IMR-90 (cell line): ENCODE measurements at regions not wholly inside any gene's neighbourhood (a gene's known extent, or its start where the extent isn't known, plus 50 kb on each side); places are given as distances from the start of the nearest gene placed in this dataset.

Source experiments
- ATAC-seq: fragments of 200-7000 bp; cut with Tn5 transposase; 2 replicates; pipeline ENCODE4 v1.9.1; 2020; ENCODE audit warnings: low read depth, mild to moderate bottlenecking, moderate library complexity
- BruUV-seq: library from RNA; stranded (reverse); fragments of 400-500 nt; replicated peaks from 2 replicates; lab custom pipeline; 2021; lab: Mats Ljungman, UMichigan
- CTCF ChIA-PET: fragments of 300-600 bp; formaldehyde crosslinking; extraction: SDS; loops from one replicate; lab custom pipeline; 2021; ENCODE audit warnings: antibody characterized with exemption; lab: Yijun Ruan, JAX
- POLR2A ChIA-PET: fragments of 300-600 bp; sonication (Branson Sonifier 250); formaldehyde crosslinking; loops from one replicate; lab custom pipeline; 2022; ENCODE audit warnings: antibody characterized with exemption; ENCODE audit not compliant: unreplicated experiment; lab: Charles Lee
- DNase-seq: peaks from one replicate; pipeline ENCODE4 v3.0.0; 2013
- H2AFZ ChIP-seq: replicated peaks from 2 replicates; pipeline ENCODE3; 2013; ENCODE audit warnings: low read length, mild to moderate bottlenecking; ENCODE audit not compliant: poor library complexity
- H2AK5ac ChIP-seq: 2 replicates; pipeline ENCODE4 v1.6.1; 2013; ENCODE audit warnings: low read depth, low read length, inconsistent platforms
- H2AK9ac ChIP-seq: replicated peaks from 2 replicates; pipeline ENCODE3; 2013; ENCODE audit warnings: mild to moderate bottlenecking, low read depth, low read length, moderate library complexity; ENCODE audit not compliant: poor library complexity
- H2BK120ac ChIP-seq: 2 replicates; pipeline ENCODE4 v1.6.1; 2013; ENCODE audit warnings: low read depth, low read length, inconsistent platforms
- H2BK15ac ChIP-seq: 3 replicates; pipeline ENCODE4 v1.6.1; 2013; ENCODE audit warnings: low read depth, low read length, inconsistent platforms
- H2BK20ac ChIP-seq: 2 replicates; pipeline ENCODE4 v1.6.1; 2013; ENCODE audit warnings: low read depth, mild to moderate bottlenecking, inconsistent platforms, low read length, moderate library complexity
- H2BK5ac ChIP-seq: 2 replicates; pipeline ENCODE4 v1.6.1; 2013; ENCODE audit warnings: mild to moderate bottlenecking, low read depth, low read length, inconsistent platforms; ENCODE audit not compliant: poor library complexity, severe bottlenecking
- H3K14ac ChIP-seq: replicated peaks from 2 replicates; pipeline ENCODE4 v1.6.1; 2013; ENCODE audit warnings: low read depth, low read length, inconsistent platforms
- H3K18ac ChIP-seq: 2 replicates; pipeline ENCODE4 v1.6.1; 2013; ENCODE audit warnings: low read depth, low read length, control low read depth
- H3K23ac ChIP-seq: 2 replicates; pipeline ENCODE4 v1.6.1; 2013; ENCODE audit warnings: low read depth, low read length, inconsistent platforms
- H3K27ac ChIP-seq: 2 replicates; pipeline ENCODE4 v1.5.1; 2013; ENCODE audit warnings: mild to moderate bottlenecking, control low read depth, low read length; ENCODE audit not compliant: insufficient read depth
- H3K27me3 ChIP-seq: 2 replicates; pipeline ENCODE4 v1.6.1; 2013; ENCODE audit warnings: low read length; ENCODE audit not compliant: control insufficient read depth, insufficient read depth
- H3K36me3 ChIP-seq: 2 replicates; pipeline ENCODE4 v1.6.1; 2013; ENCODE audit warnings: low read length, mixed read lengths; ENCODE audit not compliant: control insufficient read depth, insufficient read depth
- H3K4ac ChIP-seq: 2 replicates; pipeline ENCODE4 v1.6.1; 2013; ENCODE audit warnings: low read depth, low read length, inconsistent platforms
- H3K4me1 ChIP-seq: 2 replicates; pipeline ENCODE4 v1.6.1; 2013; ENCODE audit warnings: low read length, mixed read lengths; ENCODE audit not compliant: control insufficient read depth, insufficient read depth
- H3K4me2 ChIP-seq: 2 replicates; pipeline ENCODE4 v1.6.1; 2013; ENCODE audit warnings: low read depth, mild to moderate bottlenecking, control low read depth, low read length, moderate library complexity
- H3K4me3 ChIP-seq: 2 replicates; pipeline ENCODE4 v1.5.1; 2013; ENCODE audit warnings: low read depth, mild to moderate bottlenecking, control low read depth, low read length, moderate library complexity; ENCODE audit not compliant: insufficient read depth
- H3K56ac ChIP-seq: 2 replicates; pipeline ENCODE4 v1.6.1; 2013; ENCODE audit warnings: low read length, inconsistent platforms; ENCODE audit not compliant: insufficient read depth; ENCODE audit errors: extremely low read depth
- H3K79me1 ChIP-seq, 2 experiments: 2 replicates each; pipeline ENCODE4 v1.6.1; 2013; ENCODE audit warnings: low read length in 2 of 2, inconsistent platforms in 1 of 2, low read depth in 1 of 2
- H3K9ac ChIP-seq: 2 replicates; pipeline ENCODE4 v1.6.1; 2013; ENCODE audit warnings: low read depth, low read length, control low read depth
- H3K9me1 ChIP-seq: 2 replicates; pipeline ENCODE4 v1.6.1; 2013; ENCODE audit warnings: low read length, inconsistent platforms; ENCODE audit not compliant: insufficient read depth
- H3K9me3 ChIP-seq: 2 replicates; pipeline ENCODE4 v1.6.1; 2013; ENCODE audit warnings: low read length; ENCODE audit not compliant: control insufficient read depth, insufficient read depth
- H4K20me1 ChIP-seq: 2 replicates; pipeline ENCODE4 v1.6.1; 2013; ENCODE audit warnings: low read length, inconsistent platforms; ENCODE audit not compliant: insufficient read depth
- H4K5ac ChIP-seq: 2 replicates; pipeline ENCODE4 v1.6.1; 2013; ENCODE audit warnings: mild to moderate bottlenecking, low read depth, low read length, control low read depth
- H4K8ac ChIP-seq, 2 experiments: 2 replicates each; pipeline ENCODE4 v1.6.1; 2013; ENCODE audit warnings: low read depth in 2 of 2, low read length in 2 of 2, control low read depth in 1 of 2, inconsistent platforms in 1 of 2
- H4K91ac ChIP-seq: 2 replicates; pipeline ENCODE4 v1.6.1; 2013; ENCODE audit warnings: low read depth, low read length, inconsistent platforms; ENCODE audit not compliant: insufficient read depth
- MAZ ChIP-seq: IDR thresholded peaks from 2 replicates; pipeline ENCODE4 v1.6.1; 2012; ENCODE audit warnings: low read depth, mild to moderate bottlenecking, low read length, improper control_type of control experiment, moderate library complexity, borderline replicate concordance
- WGBS, 2 experiments: methylation state at CpG; one replicate each; pipeline versions ENCODE4 v1.1.5 to v1.1.7; 2013; ENCODE audit warnings: missing lambda C conversion rate in 2 of 2; ENCODE audit not compliant: insufficient read length in 1 of 2; ENCODE audit errors: extremely low coverage in 2 of 2; 5-methylcytosine and 5-hydroxymethylcytosine counted together
- dilution Hi-C: fragments of 300-500 bp; cut with HindIII; formaldehyde crosslinking; loops from one replicate; pipeline ENCODE4 v1.14.3; 2018; ENCODE audit warnings: low sequenced_read_pairs; ENCODE audit not compliant: unreplicated experiment
- in situ Hi-C: fragments of 300-500 bp; cut with MboI; formaldehyde crosslinking; loops from 3 replicates; pipeline ENCODE4 v1.14.3; 2019; ENCODE audit warnings: low sequenced_read_pairs, inconsistent platforms, mixed read lengths
- intact Hi-C: fragments of 100-400 bp; cut with micrococcal nuclease; formaldehyde crosslinking; loops from 2 replicates; pipeline ENCODE4 v1.10.0; 2022

DNA sequence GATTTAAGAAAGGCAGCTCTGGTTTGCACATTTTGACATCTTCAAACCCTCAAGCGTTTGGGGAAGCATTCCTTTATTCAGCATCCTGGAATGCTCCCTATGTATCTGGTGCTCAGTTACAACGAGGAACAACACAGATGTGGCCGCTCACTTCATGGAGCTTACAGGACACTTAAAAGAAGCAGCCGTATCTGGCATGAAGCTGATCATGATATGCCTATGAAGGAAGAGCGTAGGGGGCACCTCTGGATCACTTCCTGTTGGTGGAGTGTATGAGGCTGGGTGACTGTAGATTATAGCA is 72.3 kb upstream of the TP53I11 start:
- in situ Hi-C loops: no loop called here
- intact Hi-C loops: no loop called here
- Histone ChIP-seq H3K4me1 (peaks cover 13% of the 10 kb centered on the region; the same call in 1 of the 2 replicates), H3K36me3 (no peaks in the 10 kb centered on the region), H4K8ac (no peak overlapping the region), H3K23ac (no peak overlapping the region; the same call in 1 of the 2 replicates), H3K27me3 (peaks cover 13% of the 10 kb centered on the region), H4K91ac (no peak overlapping the region), H3K27ac (peak overlapping the region; percentile 36; the same call in 1 of the 2 replicates), H3K14ac (no peak overlapping the region), H3K4me2 (no peak overlapping the region), H2AFZ (no peak overlapping the region), H3K56ac (no peak overlapping the region), H2BK15ac (no peak overlapping the region), H3K9me1 (peaks cover 11% of the 10 kb centered on the region), H3K9me3 (no peaks in the 10 kb centered on the region), H3K79me1 (no peaks in the 10 kb centered on the region), H3K18ac (no peak overlapping the region; the same call in 1 of the 2 replicates), H2AK5ac (no peak overlapping the region), H3K9ac (no peak overlapping the region), H3K4me3 (no peak overlapping the region), H2BK20ac (peak overlapping the region; percentile 58; the same call in 1 of the 2 replicates), H4K20me1 (no peaks in the 10 kb centered on the region), H2BK5ac (no peak overlapping the region), H2BK120ac (no peak overlapping the region), H2AK9ac (no peak overlapping the region), H3K4ac (no peak overlapping the region), H4K5ac (no peak overlapping the region; the same call in 1 of the 2 replicates)
- WGBS, 2 experiments: 51% methylated on average over 4 of the region's 5 CpGs; no CpG with 5 or more reads in 1 of the 2 experiments
- dilution Hi-C loops: no loop called here
- ChIA-PET CTCF (no interaction called here), POLR2A (no interaction called here)
- no peak for TF ChIP-seq MAZ
- ATAC-seq (no peak), DNase-seq (peak; percentile 5)
- no TSS peak for BruUV-seq
